Gastroesophageal sphincter (tissue), 3 donors: ENCODE measurements at regions not wholly inside any gene's neighbourhood (a gene's known extent, or its start where the extent isn't known, plus 50 kb on each side); places are given as distances from the start of the nearest gene placed in this dataset.

ENCODE experiments used
- CTCF ChIP-seq, 4 experiments: fragments of 200-600 bp in 2 of 4; fragments of 450-650 bp in 2 of 4; sonication (generic) in 1 of 4; IDR thresholded peaks; one replicate each; pipeline ENCODE4 v1.5.1; 2017 to 2019; ENCODE audit warnings: antibody characterized with exemption in 4 of 4, mild to moderate bottlenecking in 2 of 4, moderate library complexity in 2 of 4
- POLR2A ChIP-seq, 2 donors: fragments of 450-650 bp; IDR thresholded peaks; one replicate each; pipeline ENCODE4 v1.6.1; 2017; ENCODE audit warnings: antibody characterized with exemption in 2 of 2, mild to moderate bottlenecking in 2 of 2, moderate library complexity in 1 of 2
- POLR2AphosphoS5 ChIP-seq: sonication (generic); formaldehyde crosslinking; IDR thresholded peaks from one replicate; pipeline ENCODE4 v1.6.1; 2017; ENCODE audit warnings: antibody characterized with exemption

DNA sequence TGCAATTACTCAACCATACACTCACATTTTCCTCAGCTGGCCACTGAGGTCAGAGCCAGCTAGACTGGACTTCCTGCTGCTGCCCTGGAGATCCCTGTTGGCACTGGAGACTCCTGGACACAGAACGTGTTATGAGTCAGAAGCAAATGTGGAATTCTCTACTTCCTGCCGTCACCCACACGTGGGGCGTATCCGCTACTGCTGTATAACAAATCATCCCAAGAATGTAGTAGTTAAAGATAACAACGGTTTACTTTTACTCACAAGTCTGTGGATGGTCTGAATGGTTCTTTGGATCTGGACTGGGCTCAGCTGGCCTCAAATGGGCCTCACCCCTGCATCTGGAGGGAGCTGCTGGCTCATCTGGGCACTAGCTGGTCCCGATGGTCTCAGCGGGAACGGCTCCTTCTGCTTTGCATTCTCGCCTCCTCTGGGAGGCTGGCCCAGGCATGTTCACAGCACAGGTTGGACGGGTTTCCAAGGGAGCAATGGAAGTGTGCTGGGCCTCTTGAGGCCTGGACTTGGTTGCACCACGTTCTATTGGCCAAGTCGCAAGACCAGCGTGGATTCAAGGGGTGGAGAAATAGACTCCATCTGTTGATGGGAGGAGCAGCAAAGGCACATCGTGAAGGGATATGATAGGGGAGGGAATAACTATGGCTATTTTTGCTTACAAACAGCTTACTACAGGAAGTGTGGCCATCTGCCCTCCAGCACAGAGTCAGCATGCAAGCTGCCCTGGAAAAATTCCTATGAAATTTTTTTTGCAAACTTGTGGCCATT, 118.5 kb downstream of the SNX5 start:
- TF ChIP-seq CTCF (IDR thresholded peaks at IDR 0.05): no peak
- no peak for TF ChIP-seq POLR2A (IDR thresholded peaks at IDR 0.05)
- peak; percentile 71 for TF ChIP-seq POLR2AphosphoS5
